Breast epithelium (tissue), 3 donors: ENCODE measurements at regions not wholly inside any gene's neighbourhood (a gene's known extent, or its start where the extent isn't known, plus 50 kb on each side); places are given as distances from the start of the nearest gene placed in this dataset.

Experiments used
- CTCF ChIP-seq, 3 donors: fragments of 450-650 bp; IDR thresholded peaks; one replicate each; pipeline ENCODE4 v1.5.1; 2016 to 2017; ENCODE audit warnings: antibody characterized with exemption in 3 of 3, mild to moderate bottlenecking in 3 of 3, moderate library complexity in 3 of 3
- POLR2A ChIP-seq: fragments of 450-650 bp; IDR thresholded peaks from one replicate; pipeline ENCODE4 v1.6.1; 2016; ENCODE audit warnings: antibody characterized with exemption, mild to moderate bottlenecking, moderate library complexity
- POLR2AphosphoS5 ChIP-seq, 3 donors: sonication (generic); formaldehyde crosslinking; IDR thresholded peaks; one replicate each; pipeline ENCODE4 v1.6.1; 2017; ENCODE audit warnings: antibody characterized with exemption in 3 of 3

GRCh38 chr21:38039841-38040240, 123.6 kb upstream of the KCNJ6 start:
- TF ChIP-seq POLR2A (no peak), CTCF (IDR thresholded peaks at IDR 0.05) (no peak), POLR2AphosphoS5 (IDR thresholded peaks at IDR 0.05) (no peak)
